ENCODE measurements at regions not wholly inside any gene's neighbourhood (a gene's known extent, or its start where the extent isn't known, plus 50 kb on each side); places are given as distances from the start of the nearest gene placed in this dataset.

DNA sequence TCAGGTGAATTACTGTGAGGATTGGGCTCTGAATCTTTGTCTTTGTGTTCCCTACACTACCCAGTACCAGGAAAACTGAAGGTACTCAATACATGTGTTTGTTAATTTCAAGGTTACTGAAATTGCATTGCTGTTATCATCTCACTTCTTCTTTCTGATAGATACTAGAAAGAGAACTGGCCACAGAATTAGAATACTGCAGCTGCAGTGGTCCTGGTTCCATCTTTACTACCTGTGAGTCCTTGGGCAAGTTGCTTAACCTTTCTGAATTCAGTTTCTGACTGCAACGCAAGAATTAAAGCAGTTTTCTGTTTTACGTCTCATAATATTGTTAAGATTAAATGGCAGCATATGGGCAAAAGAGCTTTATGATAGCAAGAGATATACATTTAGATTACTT is 263.5 kb downstream of the LMO4 start:
- H3K36me3 Mint-ChIP-seq (ENCODE audit: low read depth) = no peaks in the 10 kb centered on the region
- H3K9me3 Mint-ChIP-seq = no peaks in the 10 kb centered on the region
- H3K27me3 Mint-ChIP-seq (ENCODE audit: insufficient read depth) = no peaks in the 10 kb centered on the region
- no peak overlapping the region for H3K27ac Mint-ChIP-seq
- intact Hi-C loops (cut with micrococcal nuclease) = no loop called here
- H3K4me1 Mint-ChIP-seq (ENCODE audit: low read depth) = no peaks in the 10 kb centered on the region
- no peak overlapping the region for H3K4me3 Mint-ChIP-seq
- DNase-seq (ENCODE audit: low spot score) = no peak

DNA sequence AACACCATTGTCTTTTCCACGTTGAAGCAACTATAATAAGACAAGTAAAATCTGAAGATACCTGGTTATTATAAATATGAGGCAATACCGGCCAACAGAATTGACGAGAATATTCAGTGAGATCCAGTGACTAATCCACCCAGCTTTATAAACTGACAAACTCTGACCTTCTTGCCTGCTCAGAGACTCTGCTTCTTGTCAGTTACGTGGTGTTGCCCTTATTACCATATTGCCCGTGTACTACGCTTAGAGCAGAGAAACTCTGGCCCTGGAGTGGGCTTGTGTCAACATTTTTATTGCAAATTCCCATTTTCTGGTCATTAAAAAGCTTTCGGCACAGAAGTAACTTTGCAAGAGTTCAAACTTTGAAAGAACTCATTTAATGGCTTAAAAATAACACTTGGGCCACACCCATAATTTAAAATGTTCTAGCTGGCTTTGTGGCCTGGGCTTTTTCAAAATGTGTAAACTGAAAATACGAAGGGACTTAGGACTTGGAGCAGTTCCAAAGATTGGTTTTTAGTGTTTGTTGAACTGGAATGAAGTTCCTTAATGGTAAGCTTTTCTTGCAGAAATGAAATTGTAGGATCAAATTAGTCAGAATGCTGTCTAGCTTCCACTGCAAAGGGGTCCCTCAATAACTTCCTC is 266.2 kb downstream of the LMO4 start:
- Mint-ChIP-seq H3K36me3 (ENCODE audit: low read depth) (no peaks in the 10 kb centered on the region), H3K4me3 (no peak overlapping the region), H3K4me1 (ENCODE audit: low read depth) (no peaks in the 10 kb centered on the region)

DNA sequence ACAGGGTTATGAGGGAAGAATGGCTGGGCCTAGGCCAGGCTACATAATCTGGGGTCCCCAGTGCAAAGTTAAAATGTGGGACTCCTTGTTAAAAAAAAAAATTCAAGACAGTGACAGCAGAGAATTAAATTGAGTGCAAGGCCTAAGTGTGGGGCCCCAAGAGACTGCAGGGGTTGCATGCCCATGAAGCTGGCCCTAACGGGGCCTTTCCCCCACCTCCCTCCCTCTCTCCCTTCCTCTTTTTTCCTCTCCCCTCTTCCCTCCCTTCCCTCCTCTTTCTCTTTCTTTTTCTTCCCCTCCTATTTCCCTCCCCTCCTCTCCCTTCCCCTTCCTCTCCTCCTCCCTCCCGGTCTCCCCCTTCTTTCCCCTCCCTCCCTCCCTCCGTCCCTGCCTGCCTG is 266.7 kb downstream of the LMO4 start:
- Mint-ChIP-seq H3K4me3 (no peak overlapping the region), H3K27ac (no peak overlapping the region), H3K27me3 (ENCODE audit: insufficient read depth) (no peaks in the 10 kb centered on the region), H3K4me1 (ENCODE audit: low read depth) (no peaks in the 10 kb centered on the region), H3K9me3 (no peaks in the 10 kb centered on the region), H3K36me3 (ENCODE audit: low read depth) (no peaks in the 10 kb centered on the region)
- intact Hi-C loops (cut with micrococcal nuclease) = no loop called here
- DNase-seq (ENCODE audit: low spot score) = no peak

More for the DNA sequence above, 266.2 kb downstream of the LMO4 start:
- DNase-seq (ENCODE audit: low spot score) = no peak
- Mint-ChIP-seq H3K27ac (no peak overlapping the region), H3K9me3 (no peaks in the 10 kb centered on the region), H3K27me3 (ENCODE audit: insufficient read depth) (no peaks in the 10 kb centered on the region)
- intact Hi-C loops (cut with micrococcal nuclease) = no loop called here

DNA sequence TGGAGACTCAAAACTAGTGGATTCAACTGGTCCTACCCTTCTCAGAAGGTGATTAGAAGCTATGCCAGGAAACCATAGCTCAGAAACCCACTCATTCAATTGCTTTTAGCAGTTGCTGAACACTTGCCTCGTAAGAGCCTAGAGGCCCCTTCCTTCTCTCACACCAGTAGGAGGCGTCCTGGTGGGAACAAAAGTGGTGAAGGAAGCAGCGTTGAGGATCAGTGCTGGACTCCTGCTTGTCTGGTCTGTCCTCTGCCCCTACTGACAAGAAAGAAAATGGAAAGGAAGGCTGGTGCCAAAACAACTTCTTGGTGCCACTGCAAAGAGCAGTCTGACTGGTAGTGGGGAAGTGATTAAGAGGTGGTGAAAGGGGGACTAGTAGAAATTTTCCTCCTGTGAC is 269.7 kb downstream of the LMO4 start:
- H3K9me3 Mint-ChIP-seq = no peaks in the 10 kb centered on the region

DNA sequence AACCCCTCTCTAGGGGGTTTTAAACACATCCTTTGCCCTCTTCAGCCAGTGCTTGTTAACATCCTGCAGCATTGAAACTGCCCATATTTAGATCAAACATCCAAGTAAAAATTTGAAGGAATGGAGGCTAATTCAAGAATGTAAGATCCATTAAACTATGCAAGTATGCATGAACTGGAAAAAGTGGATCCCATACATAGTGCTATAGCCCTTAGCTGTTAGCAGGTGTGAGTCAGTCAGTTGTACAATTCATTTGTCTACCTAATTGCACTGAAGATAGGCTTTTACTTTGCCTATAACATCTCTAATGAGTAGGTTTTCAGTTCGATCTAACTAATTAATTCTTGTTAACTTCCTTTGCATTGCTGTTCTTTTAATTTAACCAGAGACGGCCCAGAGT is 270.9 kb downstream of the LMO4 start:
- H3K4me1 Mint-ChIP-seq (ENCODE audit: low read depth) = no peaks in the 10 kb centered on the region
- peaks cover 1% of the 10 kb centered on the region for H3K27me3 Mint-ChIP-seq (ENCODE audit: insufficient read depth)
- DNase-seq (ENCODE audit: low spot score) = no peak
- no peak overlapping the region for H3K27ac Mint-ChIP-seq
- intact Hi-C loops (cut with micrococcal nuclease) = no loop called here
- no peaks in the 10 kb centered on the region for H3K9me3 Mint-ChIP-seq
- no peak overlapping the region for H3K4me3 Mint-ChIP-seq
- no peaks in the 10 kb centered on the region for H3K36me3 Mint-ChIP-seq (ENCODE audit: low read depth)

More for the DNA sequence above, 269.7 kb downstream of the LMO4 start:
- no peak overlapping the region for H3K4me3 Mint-ChIP-seq
- H3K4me1 Mint-ChIP-seq (ENCODE audit: low read depth) = no peaks in the 10 kb centered on the region
- no peak for DNase-seq (ENCODE audit: low spot score)
- peaks cover 1% of the 10 kb centered on the region for H3K27me3 Mint-ChIP-seq (ENCODE audit: insufficient read depth)
- intact Hi-C loops (cut with micrococcal nuclease) = no loop called here
- H3K27ac Mint-ChIP-seq = no peak overlapping the region
- H3K36me3 Mint-ChIP-seq (ENCODE audit: low read depth) = no peaks in the 10 kb centered on the region

DNA sequence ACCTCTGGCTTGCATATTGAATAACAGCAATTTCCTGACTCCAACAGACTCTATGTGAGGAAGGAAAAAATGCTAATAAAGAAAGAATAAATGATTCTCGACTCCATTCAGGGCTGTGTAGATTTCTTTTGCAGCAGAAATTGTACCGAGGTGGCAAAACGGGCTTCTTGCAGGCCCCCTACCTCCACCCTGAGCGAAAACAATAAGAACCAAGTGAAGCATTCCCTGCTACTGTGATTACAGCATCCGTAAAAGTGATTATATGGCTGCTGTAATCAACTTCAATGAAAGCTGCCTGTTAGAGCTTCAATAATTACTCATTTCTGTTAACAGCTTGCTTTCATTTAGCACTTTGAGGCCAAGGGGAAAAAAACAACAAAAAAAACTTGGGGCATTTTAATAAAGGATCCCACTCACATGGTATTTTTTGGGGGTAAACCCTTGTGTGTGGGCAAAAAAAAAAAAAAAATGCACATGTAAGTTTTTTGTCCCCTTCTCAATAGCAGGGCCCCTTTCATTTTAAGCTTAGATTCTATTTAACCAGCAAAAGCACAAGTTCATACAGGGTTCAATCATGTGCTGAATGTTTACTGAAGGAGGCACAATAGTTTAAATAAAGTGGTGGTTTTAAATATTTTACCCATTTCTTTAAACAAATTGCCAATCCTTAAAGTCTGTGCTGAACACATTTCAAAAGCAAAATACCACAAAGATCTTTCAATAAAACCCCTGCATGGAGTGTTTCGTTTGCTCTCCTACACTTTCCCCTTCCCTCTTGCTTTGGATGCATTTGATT is 271.6 kb downstream of the LMO4 start:
- intact Hi-C loops (cut with micrococcal nuclease) = no loop called here
- no peaks in the 10 kb centered on the region for H3K4me1 Mint-ChIP-seq (ENCODE audit: low read depth)
- H3K4me3 Mint-ChIP-seq = no peak overlapping the region
- H3K27me3 Mint-ChIP-seq (ENCODE audit: insufficient read depth) = peaks cover 1% of the 10 kb centered on the region
- no peaks in the 10 kb centered on the region for H3K36me3 Mint-ChIP-seq (ENCODE audit: low read depth)
- no peak for DNase-seq (ENCODE audit: low spot score)
- no peaks in the 10 kb centered on the region for H3K9me3 Mint-ChIP-seq
- no peak overlapping the region for H3K27ac Mint-ChIP-seq

DNA sequence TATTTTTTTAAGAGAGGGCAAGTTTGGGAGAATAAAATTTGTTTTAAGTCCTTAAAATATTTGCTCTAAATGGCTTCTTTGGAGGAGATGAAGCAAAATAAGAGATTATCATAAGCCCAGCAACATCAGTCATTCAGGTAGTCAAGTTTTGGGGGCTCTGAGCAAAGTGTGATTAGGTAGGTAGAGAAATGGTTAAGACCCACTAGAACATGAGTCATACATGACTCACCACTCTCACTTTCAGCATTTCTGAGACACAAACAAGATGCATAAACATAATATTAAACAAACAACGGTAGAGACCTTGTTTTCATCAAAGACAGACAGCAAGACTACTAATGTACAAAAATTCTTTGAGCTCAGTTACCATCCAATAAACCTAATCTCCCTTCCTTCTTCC is 272.2 kb downstream of the LMO4 start:
- DNase-seq (ENCODE audit: low spot score) = no peak
- intact Hi-C loops (cut with micrococcal nuclease) = no loop called here
- Mint-ChIP-seq H3K4me1 (ENCODE audit: low read depth) (no peaks in the 10 kb centered on the region), H3K27ac (no peak overlapping the region), H3K36me3 (ENCODE audit: low read depth) (no peaks in the 10 kb centered on the region), H3K9me3 (no peaks in the 10 kb centered on the region), H3K27me3 (ENCODE audit: insufficient read depth) (peaks cover 1% of the 10 kb centered on the region), H3K4me3 (no peak overlapping the region)

DNA sequence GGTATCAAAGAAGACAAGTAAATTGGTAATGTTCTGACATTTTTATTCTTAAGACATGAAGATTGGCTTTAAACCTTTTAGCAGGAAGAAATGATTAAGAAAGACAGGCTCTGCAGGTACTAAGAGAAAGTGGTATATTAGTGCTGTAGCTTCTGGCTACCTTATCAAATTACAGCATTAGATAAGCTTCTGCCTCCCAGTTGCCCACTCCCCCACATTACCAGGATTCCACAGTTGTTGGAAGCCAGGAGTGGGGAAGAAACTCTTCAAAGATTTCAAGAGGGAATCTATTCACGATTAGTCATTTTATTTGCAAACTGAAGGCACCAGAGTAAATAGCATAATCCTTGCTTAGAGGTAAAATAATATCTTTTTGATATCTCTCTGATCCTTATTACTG is 274.9 kb downstream of the LMO4 start:
- no peak for DNase-seq (ENCODE audit: low spot score)
- Mint-ChIP-seq H3K27me3 (ENCODE audit: insufficient read depth) (peaks cover 1% of the 10 kb centered on the region), H3K36me3 (ENCODE audit: low read depth) (no peaks in the 10 kb centered on the region), H3K27ac (no peak overlapping the region), H3K4me1 (ENCODE audit: low read depth) (no peaks in the 10 kb centered on the region), H3K9me3 (no peaks in the 10 kb centered on the region), H3K4me3 (no peak overlapping the region)
- intact Hi-C loops (cut with micrococcal nuclease) = no loop called here

DNA sequence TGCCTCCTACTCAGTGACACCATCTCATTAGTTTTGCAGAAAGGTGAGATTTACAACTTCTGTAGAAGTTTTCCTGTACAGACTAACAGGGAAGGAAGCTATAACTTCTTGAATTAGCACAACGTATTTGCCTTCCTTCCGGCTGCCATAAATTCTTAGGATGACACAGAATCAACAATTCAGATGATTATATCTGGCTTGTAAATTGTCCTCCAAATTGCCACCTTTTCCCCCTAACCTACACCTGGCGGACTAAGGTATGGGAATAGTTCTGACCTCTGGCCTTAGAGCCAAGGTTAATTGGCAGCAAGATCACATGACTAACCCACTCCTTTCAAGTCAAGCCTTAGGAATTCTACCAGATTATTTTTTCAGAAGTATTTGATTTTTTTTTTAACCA is 284.3 kb downstream of the LMO4 start:
- no peaks in the 10 kb centered on the region for H3K27me3 Mint-ChIP-seq (ENCODE audit: insufficient read depth)
- H3K27ac Mint-ChIP-seq = no peak overlapping the region
- intact Hi-C loops (cut with micrococcal nuclease) = no loop called here
- H3K4me3 Mint-ChIP-seq = no peak overlapping the region
- no peak for DNase-seq (ENCODE audit: low spot score)
- H3K36me3 Mint-ChIP-seq (ENCODE audit: low read depth) = no peaks in the 10 kb centered on the region
- H3K4me1 Mint-ChIP-seq (ENCODE audit: low read depth) = no peaks in the 10 kb centered on the region
- H3K9me3 Mint-ChIP-seq = no peaks in the 10 kb centered on the region

DNA sequence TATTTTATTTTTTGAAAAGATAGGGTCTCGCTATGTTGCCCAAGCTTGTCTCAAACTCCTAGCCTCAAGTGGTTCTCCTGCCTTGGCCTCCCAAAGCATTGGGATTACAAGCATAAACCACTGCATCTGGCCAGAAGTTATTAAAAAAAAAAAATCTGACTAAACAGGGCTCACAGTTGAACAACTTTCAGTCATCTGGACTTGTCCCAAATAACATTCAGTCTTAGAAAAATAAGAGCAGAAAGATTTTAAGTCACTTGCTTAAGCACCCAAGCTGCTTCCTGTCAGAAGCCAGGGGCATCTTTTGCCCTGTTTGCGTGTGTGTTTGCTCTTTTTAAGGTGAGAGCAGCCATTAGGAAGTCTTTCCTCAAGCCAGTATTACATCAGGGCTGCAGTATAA is 286.8 kb downstream of the LMO4 start:
- no peaks in the 10 kb centered on the region for H3K4me1 Mint-ChIP-seq (ENCODE audit: low read depth)
- DNase-seq (ENCODE audit: low spot score) = no peak
- no peaks in the 10 kb centered on the region for H3K27me3 Mint-ChIP-seq (ENCODE audit: insufficient read depth)
- no peak overlapping the region for H3K4me3 Mint-ChIP-seq
- no peaks in the 10 kb centered on the region for H3K9me3 Mint-ChIP-seq
- H3K36me3 Mint-ChIP-seq (ENCODE audit: low read depth) = no peaks in the 10 kb centered on the region
- no peak overlapping the region for H3K27ac Mint-ChIP-seq
- intact Hi-C loops (cut with micrococcal nuclease) = no loop called here

DNA sequence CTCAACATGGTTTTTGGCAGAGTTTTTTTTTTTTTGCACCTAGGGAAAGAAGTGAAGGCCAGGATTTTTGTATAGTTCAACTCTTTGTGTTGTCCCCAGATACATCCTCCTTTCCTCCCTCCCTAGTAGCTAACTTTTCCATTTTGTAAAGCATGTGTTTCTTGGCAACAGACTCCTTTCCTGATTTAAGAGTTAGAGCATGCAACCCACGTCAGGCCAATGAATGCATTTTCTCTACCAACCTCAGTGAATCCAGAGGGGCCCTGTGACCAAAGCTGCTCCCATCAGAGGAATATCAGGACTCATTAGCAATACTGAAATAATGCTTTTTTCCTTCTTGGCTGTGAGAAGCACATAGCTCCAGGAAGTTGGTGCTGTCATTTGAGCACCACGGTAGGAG is 287.2 kb downstream of the LMO4 start:
- Mint-ChIP-seq H3K36me3 (ENCODE audit: low read depth) (no peaks in the 10 kb centered on the region), H3K27ac (no peak overlapping the region), H3K4me1 (ENCODE audit: low read depth) (no peaks in the 10 kb centered on the region), H3K27me3 (ENCODE audit: insufficient read depth) (no peaks in the 10 kb centered on the region), H3K4me3 (no peak overlapping the region), H3K9me3 (no peaks in the 10 kb centered on the region)
- intact Hi-C loops (cut with micrococcal nuclease) = no loop called here
- DNase-seq (ENCODE audit: low spot score) = no peak

DNA sequence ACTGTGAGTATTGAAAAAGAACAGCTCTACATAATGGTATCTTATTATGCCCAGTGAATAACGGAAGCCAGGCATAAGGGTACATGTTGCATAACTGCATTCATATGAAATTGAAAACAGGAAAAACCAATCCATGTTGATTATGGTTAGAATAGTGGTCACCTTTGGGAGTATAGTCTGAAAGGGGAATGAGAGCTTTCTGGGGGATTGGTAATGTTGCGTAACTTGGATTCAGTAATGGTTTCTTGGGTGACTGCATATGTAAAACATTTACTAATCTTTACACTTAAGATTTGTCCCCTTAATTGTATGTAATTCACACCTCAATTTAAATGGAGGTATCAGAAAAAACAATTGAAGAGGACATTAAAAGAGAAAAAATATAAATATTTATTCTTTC is 292.1 kb downstream of the LMO4 start:
- no peaks in the 10 kb centered on the region for H3K27me3 Mint-ChIP-seq (ENCODE audit: insufficient read depth)
- no peaks in the 10 kb centered on the region for H3K9me3 Mint-ChIP-seq
- no peaks in the 10 kb centered on the region for H3K4me1 Mint-ChIP-seq (ENCODE audit: low read depth)
- intact Hi-C loops (cut with micrococcal nuclease) = no loop called here
- no peak overlapping the region for H3K4me3 Mint-ChIP-seq
- H3K27ac Mint-ChIP-seq = no peak overlapping the region
- no peaks in the 10 kb centered on the region for H3K36me3 Mint-ChIP-seq (ENCODE audit: low read depth)
- DNase-seq (ENCODE audit: low spot score) = no peak

DNA sequence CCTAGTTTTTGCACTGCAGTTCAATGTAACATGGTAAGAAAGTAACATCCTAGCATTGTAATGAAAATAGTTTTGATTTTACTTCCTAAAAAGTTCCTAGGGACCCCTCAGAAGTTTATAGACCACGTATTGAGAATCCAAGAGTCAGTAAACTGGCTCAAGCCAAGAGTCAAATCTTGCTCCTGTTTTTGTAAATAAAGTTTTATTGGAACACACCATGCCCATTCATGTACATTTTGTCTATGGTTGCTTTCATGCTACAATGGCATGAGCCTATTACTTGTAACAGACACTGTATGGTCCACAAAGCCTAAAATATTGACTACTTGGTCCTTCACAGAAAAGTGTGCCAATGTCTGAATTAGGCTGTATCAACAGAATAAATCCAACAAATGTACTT is 301.0 kb downstream of the LMO4 start:
- intact Hi-C loops (cut with micrococcal nuclease) = no loop called here
- H3K27ac Mint-ChIP-seq = no peak overlapping the region

More for the DNA sequence above, 301.0 kb downstream of the LMO4 start:
- Mint-ChIP-seq H3K27me3 (ENCODE audit: insufficient read depth) (peaks cover 4% of the 10 kb centered on the region), H3K36me3 (ENCODE audit: low read depth) (no peaks in the 10 kb centered on the region), H3K9me3 (peaks cover 4% of the 10 kb centered on the region), H3K4me1 (ENCODE audit: low read depth) (no peaks in the 10 kb centered on the region), H3K4me3 (no peak overlapping the region)
- no peak for DNase-seq (ENCODE audit: low spot score)

Data from activated T-helper 1 cell treated with anti-CD3 and anti-CD28 coated beads, Interleukin-12 subunit alpha, Interleukin-12 subunit beta, Interleukin-2, Interleukin-4 antibody, amounts not matched to agents 30 ng/mL and 10 ng/mL and 1 ng/mL, durations not matched to agents 14 hours and 24 hours and 36 hours (primary cell).